GM21423 (cell line): ENCODE measurements at regions not wholly inside any gene's neighbourhood (a gene's known extent, or its start where the extent isn't known, plus 50 kb on each side); places are given as distances from the start of the nearest gene placed in this dataset.
"Not testable (repeated sequence)": the region's sequence is repeated elsewhere in the genome, so short reads cannot be mapped to it uniquely, and the experiment has no call there.

ENCODE experiments used
- ATAC-seq: cut with Tn5 transposase; IDR thresholded peaks from one replicate; pipeline ENCODE4 v1.9.1; 2021; ENCODE audit warnings: mild to moderate bottlenecking, moderate library complexity; ENCODE audit not compliant: unreplicated experiment

- no peak for ATAC-seq
Observed at GRCh38 chr16:58862334-58863021, 128.4 kb upstream of the GOT2 start.

GRCh38 chr16:58859958-58860669 lies 126.0 kb upstream of the GOT2 start:
- no peak for ATAC-seq

GRCh38 chr16:58858577-58858976 lies 124.5 kb upstream of the GOT2 start:
- not testable (repeated sequence) for ATAC-seq

GRCh38 chr16:58855291-58855863 lies 121.3 kb upstream of the GOT2 start:
- no peak for ATAC-seq

GRCh38 chr16:58853854-58854791 lies 120.0 kb upstream of the GOT2 start:
- peak; percentile 76 for ATAC-seq

GRCh38 chr16:58850678-58851020 lies 116.5 kb upstream of the GOT2 start:
- ATAC-seq = no peak

- ATAC-seq = no peak
Observed at GRCh38 chr16:58850019-58850677, 116.0 kb upstream of the GOT2 start.

GRCh38 chr16:58848662-58849002 lies 114.5 kb upstream of the GOT2 start:
- ATAC-seq = no peak

- no peak for ATAC-seq
Observed at GRCh38 chr16:58847902-58848661, 114.0 kb upstream of the GOT2 start.

- not testable (repeated sequence) for ATAC-seq
Observed at GRCh38 chr16:58846226-58846625, 112.1 kb upstream of the GOT2 start.

- ATAC-seq = peak; percentile 40
Observed at GRCh38 chr16:58843675-58844074, 109.6 kb upstream of the GOT2 start.

- peak; percentile 60 for ATAC-seq
Observed at GRCh38 chr16:58842746-58843145, 108.6 kb upstream of the GOT2 start.

GRCh38 chr16:58842156-58842555 lies 108.0 kb upstream of the GOT2 start:
- ATAC-seq = peak; percentile 77

- no peak for ATAC-seq
Observed at GRCh38 chr16:58837950-58838349, 103.8 kb upstream of the GOT2 start.

GRCh38 chr16:58836427-58836826 lies 102.3 kb upstream of the GOT2 start:
- no peak for ATAC-seq

GRCh38 chr16:58832386-58832895 lies 98.3 kb upstream of the GOT2 start:
- ATAC-seq = no peak

- no peak for ATAC-seq
Observed at GRCh38 chr16:58831386-58831785, 97.3 kb upstream of the GOT2 start.

- ATAC-seq = no peak
Observed at GRCh38 chr16:58828901-58829545, 94.9 kb upstream of the GOT2 start.

- ATAC-seq = no peak
Observed at GRCh38 chr16:58824201-58824600, 90.1 kb upstream of the GOT2 start.
